Panc1 (cell line): ENCODE measurements at regions not wholly inside any gene's neighbourhood (a gene's known extent, or its start where the extent isn't known, plus 50 kb on each side); places are given as distances from the start of the nearest gene placed in this dataset.

Experiments
- POLR2AphosphoS5 ChIP-seq: IDR thresholded peaks from 2 replicates; pipeline ENCODE4 v1.6.1; 2012; ENCODE audit warnings: mild to moderate bottlenecking, low read depth, low read length, moderate library complexity
- REST ChIP-seq, 2 experiments: IDR thresholded peaks; 2 replicates each; pipeline ENCODE4 v1.6.1; 2011 to 2012; ENCODE audit warnings: low read depth in 2 of 2, control low read depth in 1 of 2, low read length in 1 of 2, mild to moderate bottlenecking in 1 of 2, moderate library complexity in 1 of 2; ENCODE audit not compliant: insufficient read depth in 1 of 2
- SIN3A ChIP-seq: IDR thresholded peaks from 2 replicates; pipeline ENCODE4 v1.6.1; 2012; ENCODE audit warnings: low read depth, mild to moderate bottlenecking, low read length, moderate library complexity, borderline replicate concordance; ENCODE audit not compliant: insufficient read depth
- TCF7L2 ChIP-seq: IDR thresholded peaks from 2 replicates; pipeline ENCODE4 v1.6.1; 2011; ENCODE audit warnings: mild to moderate bottlenecking, low read depth, low read length, inconsistent platforms
- TF ChIP-seq, protein P1 (sequence below): fragments of 450-650 bp; IDR thresholded peaks from 2 replicates; pipeline ENCODE4 v1.5.1; 2017; ENCODE audit warnings: mild to moderate bottlenecking

GRCh38 chr6:148042536-148042935 lies 300.1 kb upstream of the SASH1 start:
- no peak for TF ChIP-seq TCF7L2
- no peak for TF ChIP-seq REST (IDR thresholded peaks at IDR 0.05; ENCODE audit: insufficient read depth in 1 of 2, low read depth in 2 of 2, low read length in 1 of 2)
- TF ChIP-seq, protein P1, sequence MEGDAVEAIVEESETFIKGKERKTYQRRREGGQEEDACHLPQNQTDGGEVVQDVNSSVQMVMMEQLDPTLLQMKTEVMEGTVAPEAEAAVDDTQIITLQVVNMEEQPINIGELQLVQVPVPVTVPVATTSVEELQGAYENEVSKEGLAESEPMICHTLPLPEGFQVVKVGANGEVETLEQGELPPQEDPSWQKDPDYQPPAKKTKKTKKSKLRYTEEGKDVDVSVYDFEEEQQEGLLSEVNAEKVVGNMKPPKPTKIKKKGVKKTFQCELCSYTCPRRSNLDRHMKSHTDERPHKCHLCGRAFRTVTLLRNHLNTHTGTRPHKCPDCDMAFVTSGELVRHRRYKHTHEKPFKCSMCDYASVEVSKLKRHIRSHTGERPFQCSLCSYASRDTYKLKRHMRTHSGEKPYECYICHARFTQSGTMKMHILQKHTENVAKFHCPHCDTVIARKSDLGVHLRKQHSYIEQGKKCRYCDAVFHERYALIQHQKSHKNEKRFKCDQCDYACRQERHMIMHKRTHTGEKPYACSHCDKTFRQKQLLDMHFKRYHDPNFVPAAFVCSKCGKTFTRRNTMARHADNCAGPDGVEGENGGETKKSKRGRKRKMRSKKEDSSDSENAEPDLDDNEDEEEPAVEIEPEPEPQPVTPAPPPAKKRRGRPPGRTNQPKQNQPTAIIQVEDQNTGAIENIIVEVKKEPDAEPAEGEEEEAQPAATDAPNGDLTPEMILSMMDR: no peak
- TF ChIP-seq SIN3A: no peak
- TF ChIP-seq POLR2AphosphoS5: no peak
